ENCODE measurements at regions not wholly inside any gene's neighbourhood (a gene's known extent, or its start where the extent isn't known, plus 50 kb on each side); places are given as distances from the start of the nearest gene placed in this dataset.

DNA sequence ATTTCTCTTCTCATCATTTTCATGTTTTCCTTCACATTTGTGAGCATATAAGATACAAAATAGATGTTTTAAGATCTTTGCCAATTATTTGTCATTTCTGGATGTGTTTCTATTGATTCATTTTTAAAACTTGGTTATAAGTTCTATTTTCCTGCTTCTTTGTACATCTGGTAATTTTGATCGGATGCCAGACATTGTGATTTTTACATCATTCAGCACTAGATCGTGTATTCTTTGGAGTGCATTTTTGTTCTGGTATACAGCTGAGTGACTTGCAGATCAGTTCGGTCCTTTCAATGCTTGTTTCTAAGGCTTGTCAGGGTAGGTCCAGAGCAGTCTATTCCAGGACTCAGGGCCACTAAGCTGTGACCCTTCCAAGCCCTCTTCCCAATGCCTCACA, 198.2 kb downstream of the KLF12 start:
- DNase-seq = no peak
- intact Hi-C loops (cut with DNase I) = no loop called here
- Histone ChIP-seq H3K4me1 (ENCODE audit: control insufficient read depth, insufficient read depth, low read length) (peaks cover 5% of the 10 kb centered on the region), H3K27me3 (ENCODE audit: control insufficient read depth, insufficient read depth) (no peaks in the 10 kb centered on the region), H3K4me3 (ENCODE audit: low read length) (no peak overlapping the region), H3K27ac (ENCODE audit: low read length) (no peak overlapping the region), H3K9me3 (ENCODE audit: control insufficient read depth, low read length) (no peaks in the 10 kb centered on the region)
- 71% methylated on average over 3 of the region's 3 CpGs for WGBS
- ATAC-seq = no peak

DNA sequence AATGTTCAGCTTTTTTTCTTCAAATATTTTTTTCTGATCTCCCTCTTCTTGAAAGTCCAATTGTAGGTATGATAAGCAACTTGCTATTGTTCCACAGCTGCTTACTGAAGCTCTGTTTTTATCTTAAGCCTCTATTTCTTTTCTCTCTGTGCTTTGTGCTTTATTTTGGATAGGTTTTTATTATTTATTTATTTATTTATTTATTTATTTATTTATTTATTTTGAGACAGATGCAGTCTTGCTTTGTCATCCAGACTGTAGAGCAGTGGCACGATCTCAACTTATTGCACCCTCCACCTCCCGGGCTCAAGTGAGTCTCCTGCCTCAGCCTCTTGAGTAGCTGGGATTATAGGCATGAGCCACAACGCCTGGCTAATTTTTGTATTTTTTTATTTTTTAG, 199.4 kb downstream of the KLF12 start:
- Histone ChIP-seq H3K4me3 (ENCODE audit: low read length) (no peak overlapping the region), H3K27ac (ENCODE audit: low read length) (no peak overlapping the region), H3K9me3 (ENCODE audit: control insufficient read depth, low read length) (no peaks in the 10 kb centered on the region), H3K4me1 (ENCODE audit: control insufficient read depth, insufficient read depth, low read length) (peaks cover 5% of the 10 kb centered on the region), H3K27me3 (ENCODE audit: control insufficient read depth, insufficient read depth) (no peaks in the 10 kb centered on the region)
- DNase-seq (no peak), ATAC-seq (no peak)
- WGBS = 97% methylated on average over 3 of the region's 3 CpGs
- intact Hi-C loops (cut with DNase I) = no loop called here

DNA sequence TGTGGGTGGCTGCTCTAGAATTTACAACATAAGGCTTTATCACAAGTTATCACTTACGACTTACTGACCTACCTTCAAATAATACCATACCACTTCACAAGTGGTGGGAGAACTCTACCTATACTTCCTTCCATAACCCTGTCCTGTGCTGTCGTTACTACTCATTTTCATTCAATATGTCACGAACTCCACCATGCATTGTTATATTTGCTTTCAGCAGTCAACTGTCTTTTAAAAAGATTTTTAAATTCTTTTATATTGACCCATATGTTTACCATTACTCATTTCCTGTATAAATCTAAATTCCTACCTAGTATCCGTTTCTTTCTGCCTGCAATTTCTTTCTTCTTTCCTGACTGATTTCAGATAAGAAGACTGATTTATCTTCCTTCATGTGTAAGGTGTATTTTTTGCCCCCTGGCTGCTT, 200.0 kb downstream of the KLF12 start:
- DNase-seq (no peak), ATAC-seq (no peak)
- Histone ChIP-seq H3K27me3 (ENCODE audit: control insufficient read depth, insufficient read depth) (no peaks in the 10 kb centered on the region), H3K27ac (ENCODE audit: low read length) (no peak overlapping the region), H3K4me3 (ENCODE audit: low read length) (no peak overlapping the region), H3K4me1 (ENCODE audit: control insufficient read depth, insufficient read depth, low read length) (peaks cover 5% of the 10 kb centered on the region), H3K9me3 (ENCODE audit: control insufficient read depth, low read length) (no peaks in the 10 kb centered on the region)
- WGBS = 82% methylated on average over 4 of the region's 4 CpGs
- intact Hi-C loops (cut with DNase I) = no loop called here

DNA sequence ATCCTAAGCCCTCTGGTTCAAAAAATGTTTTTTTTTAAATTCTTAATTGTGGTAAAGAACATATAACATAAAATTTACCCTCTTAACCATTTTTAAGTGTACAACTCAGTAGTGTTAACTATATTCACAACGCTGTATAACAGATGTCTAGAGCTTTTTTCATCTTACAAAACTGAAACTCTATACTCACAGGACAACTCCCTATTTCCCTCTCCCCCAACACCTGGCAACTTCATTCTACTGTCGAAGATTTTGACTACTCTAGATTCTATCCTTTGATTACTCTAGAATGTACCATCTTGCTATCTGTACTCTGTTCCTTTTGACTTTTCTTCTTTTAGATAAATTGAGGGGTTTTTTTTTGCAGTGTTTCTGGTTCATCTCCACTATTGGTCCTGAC, 200.4 kb downstream of the KLF12 start:
- intact Hi-C loops (cut with DNase I) = no loop called here
- Histone ChIP-seq H3K27ac (ENCODE audit: low read length) (no peak overlapping the region), H3K4me3 (ENCODE audit: low read length) (no peak overlapping the region), H3K4me1 (ENCODE audit: control insufficient read depth, insufficient read depth, low read length) (peaks cover 5% of the 10 kb centered on the region), H3K9me3 (ENCODE audit: control insufficient read depth, low read length) (no peaks in the 10 kb centered on the region), H3K27me3 (ENCODE audit: control insufficient read depth, insufficient read depth) (no peaks in the 10 kb centered on the region)
- ATAC-seq (no peak), DNase-seq (no peak)
- 89% methylated on average over 2 of the region's 2 CpGs for WGBS

DNA sequence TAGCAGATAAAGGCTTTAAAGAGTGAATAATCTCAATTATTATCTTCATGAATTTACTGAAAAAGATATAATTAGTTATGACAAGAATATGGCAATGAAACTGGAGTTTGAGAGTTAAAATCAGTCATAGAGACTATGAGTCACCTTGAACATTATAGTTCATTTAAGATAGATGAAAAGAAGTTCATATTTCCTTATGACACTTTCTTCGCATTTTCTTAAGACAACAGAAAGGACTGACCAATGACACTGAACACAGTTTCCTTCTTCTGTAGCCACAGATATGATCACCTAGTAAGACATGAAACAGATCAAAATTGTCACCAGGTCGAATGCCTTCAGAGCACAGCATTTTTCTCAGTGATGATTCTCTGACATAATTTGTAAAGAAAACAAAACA, 202.1 kb downstream of the KLF12 start:
- Histone ChIP-seq H3K4me3 (ENCODE audit: low read length) (no peak overlapping the region), H3K9me3 (ENCODE audit: control insufficient read depth, low read length) (no peaks in the 10 kb centered on the region), H3K27me3 (ENCODE audit: control insufficient read depth, insufficient read depth) (no peaks in the 10 kb centered on the region), H3K4me1 (ENCODE audit: control insufficient read depth, insufficient read depth, low read length) (peaks cover 5% of the 10 kb centered on the region), H3K27ac (ENCODE audit: low read length) (no peak overlapping the region)
- DNase-seq (no peak), ATAC-seq (no peak)
- WGBS = 79% methylated on average over 2 of the region's 2 CpGs
- intact Hi-C loops (cut with DNase I) = no loop called here

DNA sequence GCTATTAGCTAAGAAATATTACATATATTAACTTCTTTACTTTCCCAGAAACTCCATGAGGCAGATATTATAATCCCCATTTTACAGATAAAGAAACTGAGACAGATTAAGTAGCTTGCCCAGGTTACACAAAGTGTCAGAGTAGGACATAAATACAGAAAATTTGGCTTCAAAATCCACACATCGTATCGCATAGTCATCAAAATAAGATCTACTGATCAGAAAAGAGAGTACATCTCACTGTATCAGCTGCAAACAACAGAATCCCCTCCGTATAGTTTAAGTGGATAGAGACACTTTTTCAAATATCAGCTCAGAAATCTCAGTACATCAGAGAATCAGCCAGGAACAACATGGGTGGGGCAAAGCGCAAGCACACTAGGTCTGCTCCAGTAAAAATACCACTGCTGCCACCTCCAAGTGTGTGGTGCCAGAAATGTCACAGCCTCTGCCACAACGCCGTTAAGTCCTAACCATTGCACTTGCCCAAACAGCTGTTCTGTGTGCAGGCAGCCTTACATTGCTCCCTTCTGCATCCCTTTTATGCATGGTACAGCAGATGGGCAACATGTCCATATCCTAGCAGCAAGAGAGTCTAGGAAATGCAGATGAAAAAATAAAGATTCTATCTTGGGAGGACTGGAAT, 204.8 kb downstream of the KLF12 start:
- ATAC-seq (no peak), DNase-seq (no peak)
- intact Hi-C loops (cut with DNase I) = no loop called here
- WGBS = 96% methylated on average over 6 of the region's 6 CpGs
- no peak overlapping the region for H3K4me3 ChIP-seq (ENCODE audit: low read length)
- no peaks in the 10 kb centered on the region for H3K4me1 ChIP-seq (ENCODE audit: control insufficient read depth, insufficient read depth, low read length)
- no peaks in the 10 kb centered on the region for H3K9me3 ChIP-seq (ENCODE audit: control insufficient read depth, low read length)
- H3K27ac ChIP-seq (ENCODE audit: low read length) = no peak overlapping the region
- no peaks in the 10 kb centered on the region for H3K27me3 ChIP-seq (ENCODE audit: control insufficient read depth, insufficient read depth)

DNA sequence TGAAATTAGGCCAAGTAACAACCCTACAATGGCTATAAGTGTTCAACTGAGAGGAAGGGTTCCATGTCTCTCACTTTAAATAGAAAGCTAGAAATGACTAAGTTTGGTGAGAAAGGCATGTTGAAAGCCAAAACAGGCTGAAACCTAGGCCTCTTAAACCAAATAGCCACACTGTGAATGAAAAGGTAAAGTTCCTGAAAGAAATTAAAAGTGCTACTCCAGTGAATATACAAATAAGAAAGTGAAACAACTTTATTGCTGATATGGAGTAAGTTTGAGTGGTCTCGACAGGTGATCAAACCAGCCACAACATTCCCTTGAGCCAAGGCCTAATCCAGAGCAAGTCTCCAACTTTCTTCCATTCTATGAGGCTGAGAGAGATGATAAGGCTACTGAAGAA, 209.6 kb downstream of the KLF12 start:
- H3K27ac ChIP-seq (ENCODE audit: low read length) = no peak overlapping the region
- no peaks in the 10 kb centered on the region for H3K27me3 ChIP-seq (ENCODE audit: control insufficient read depth, insufficient read depth)
- H3K4me3 ChIP-seq (ENCODE audit: low read length) = no peak overlapping the region
- intact Hi-C loops (cut with DNase I) = no loop called here
- ATAC-seq (no peak), DNase-seq (no peak)
- no peaks in the 10 kb centered on the region for H3K4me1 ChIP-seq (ENCODE audit: control insufficient read depth, insufficient read depth, low read length)
- no peaks in the 10 kb centered on the region for H3K9me3 ChIP-seq (ENCODE audit: control insufficient read depth, low read length)
- 97% methylated on average over 1 of the region's 1 CpG for WGBS

DNA sequence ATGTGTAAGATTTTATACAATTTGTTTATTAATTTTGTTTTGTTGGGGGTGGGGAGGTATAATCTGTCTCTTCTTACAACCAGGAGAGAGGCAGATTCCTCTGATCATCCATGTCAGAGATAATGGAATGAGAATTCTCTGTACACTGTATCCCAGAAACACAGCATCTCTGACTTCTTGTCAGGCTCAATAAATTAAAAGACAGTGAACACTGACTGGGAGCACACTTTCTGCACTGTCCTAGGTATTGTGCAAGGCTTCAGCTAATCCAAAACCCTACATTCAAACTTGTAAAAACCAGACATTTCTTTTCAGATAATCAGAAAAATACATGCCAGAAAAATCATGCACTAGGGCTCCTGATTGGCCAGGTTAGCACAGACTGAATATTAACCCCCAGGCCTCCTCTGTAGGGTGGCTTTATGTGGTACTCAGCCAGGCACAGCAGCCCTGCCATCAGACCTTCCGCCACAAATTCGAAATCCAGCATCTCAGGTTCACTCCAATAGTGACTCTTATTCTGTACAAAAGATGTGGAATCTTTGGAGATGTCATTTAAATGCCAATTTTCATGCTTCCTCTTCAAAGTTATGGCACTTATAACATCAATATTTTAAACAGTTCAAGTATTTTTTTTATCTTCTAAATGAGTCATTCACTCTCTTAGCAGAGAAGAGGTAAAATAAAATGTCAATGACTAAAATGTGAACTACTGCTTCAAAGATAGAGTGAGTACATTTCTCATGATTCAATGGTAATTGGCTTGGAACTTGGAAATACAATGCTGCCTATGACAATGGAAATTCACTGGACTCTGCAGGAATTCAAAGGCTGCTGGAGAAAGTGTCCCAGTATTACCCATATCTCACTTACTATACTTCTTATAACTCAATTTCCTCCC, 211.5 kb downstream of the KLF12 start:
- DNase-seq (no peak), ATAC-seq (peak in 1 of 2 donors; percentile 28)
- 96% methylated on average over 2 of the region's 2 CpGs for WGBS
- Histone ChIP-seq H3K27me3 (ENCODE audit: control insufficient read depth, insufficient read depth) (no peaks in the 10 kb centered on the region), H3K4me3 (ENCODE audit: low read length) (no peak overlapping the region), H3K27ac (ENCODE audit: low read length) (no peak overlapping the region), H3K4me1 (ENCODE audit: control insufficient read depth, insufficient read depth, low read length) (no peaks in the 10 kb centered on the region), H3K9me3 (ENCODE audit: control insufficient read depth, low read length) (no peaks in the 10 kb centered on the region)
- intact Hi-C loops (cut with DNase I) = no loop called here

DNA sequence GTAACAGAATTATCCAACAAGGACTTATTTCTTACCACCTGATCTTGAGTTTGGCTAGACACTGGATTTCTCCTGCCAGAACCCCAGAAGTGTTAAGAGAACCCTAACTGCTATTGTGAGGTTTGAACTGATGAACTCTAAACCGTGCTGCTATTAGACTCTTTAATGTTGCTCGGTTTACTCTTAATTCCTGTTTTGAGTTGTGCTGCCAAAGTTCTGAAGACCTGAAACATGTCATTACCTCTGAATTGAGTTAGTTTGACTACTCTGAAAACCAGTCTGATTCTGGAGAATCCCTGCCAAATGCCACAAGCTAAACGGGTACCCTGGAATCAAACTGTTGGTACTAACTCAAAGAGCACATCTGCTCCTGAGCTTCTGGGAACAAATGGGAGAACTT, 215.5 kb downstream of the KLF12 start:
- Histone ChIP-seq H3K4me1 (ENCODE audit: control insufficient read depth, insufficient read depth, low read length) (peaks cover 5% of the 10 kb centered on the region), H3K4me3 (ENCODE audit: low read length) (no peak overlapping the region), H3K27me3 (ENCODE audit: control insufficient read depth, insufficient read depth) (no peaks in the 10 kb centered on the region), H3K9me3 (ENCODE audit: control insufficient read depth, low read length) (no peaks in the 10 kb centered on the region), H3K27ac (ENCODE audit: low read length) (no peak overlapping the region)
- WGBS = 67% methylated on average over 3 of the region's 3 CpGs
- DNase-seq (no peak), ATAC-seq (no peak)
- intact Hi-C loops (cut with DNase I) = no loop called here

DNA sequence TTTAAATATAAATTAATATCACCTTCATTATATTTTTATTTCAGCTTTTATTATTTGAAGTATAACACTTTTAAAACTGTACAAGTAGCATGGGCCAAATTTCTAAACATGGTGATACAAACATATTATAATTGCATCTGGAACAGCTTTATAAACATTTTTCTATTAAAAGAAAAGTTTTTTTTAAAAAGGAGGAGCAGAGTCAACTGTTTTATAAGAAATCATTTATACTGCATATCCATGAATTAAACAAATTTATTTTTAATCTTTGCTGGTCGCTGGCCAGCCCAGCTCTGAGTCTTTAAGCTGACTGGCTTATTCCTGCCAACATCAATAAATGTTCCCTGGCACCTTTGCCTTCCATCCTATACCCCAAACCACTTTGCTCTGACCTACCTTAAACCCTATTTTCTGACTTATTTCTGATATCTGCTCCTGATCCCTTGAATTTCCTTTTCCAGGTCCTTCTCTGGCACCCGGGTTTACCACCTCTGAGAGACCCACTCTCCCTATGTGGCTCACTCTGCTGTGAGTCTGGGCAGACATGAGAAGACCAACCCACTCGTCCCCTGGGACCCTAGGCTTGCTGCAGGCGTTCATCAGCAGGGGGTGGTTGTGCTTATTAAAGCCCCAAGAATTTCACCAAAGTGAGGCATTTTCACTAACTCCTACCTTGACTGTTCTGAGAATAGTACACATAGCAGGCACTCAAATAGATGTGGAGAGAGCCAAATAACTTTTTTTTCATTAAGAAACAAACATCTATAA, 220.3 kb downstream of the KLF12 start:
- no peak for DNase-seq
- ATAC-seq = peak in 1 of 2 donors; percentile 48
- Histone ChIP-seq H3K27ac (ENCODE audit: low read length) (no peak overlapping the region), H3K9me3 (ENCODE audit: control insufficient read depth, low read length) (no peaks in the 10 kb centered on the region), H3K4me1 (ENCODE audit: control insufficient read depth, insufficient read depth, low read length) (peaks cover 10% of the 10 kb centered on the region), H3K27me3 (ENCODE audit: control insufficient read depth, insufficient read depth) (no peaks in the 10 kb centered on the region), H3K4me3 (ENCODE audit: low read length) (no peak overlapping the region)
- intact Hi-C loops (cut with DNase I) = no loop called here
- WGBS = 51% methylated on average over 4 of the region's 4 CpGs

All from right cardiac atrium (tissue), 5 donors.